Suppressor macrophage treated with lipopolysaccharide for 4 hours (primary cell): ENCODE measurements at regions not wholly inside any gene's neighbourhood (a gene's known extent, or its start where the extent isn't known, plus 50 kb on each side); places are given as distances from the start of the nearest gene placed in this dataset.

Experiments used
- DNase-seq: peaks from one replicate; pipeline ENCODE4 v3.0.0-alpha.2; 2020

GRCh38 chr12:78703820-78704525 is 160.6 kb upstream of the SYT1 start:
- no peak for DNase-seq

GRCh38 chr12:78711954-78712353 is 152.6 kb upstream of the SYT1 start:
- no peak for DNase-seq

- DNase-seq: no peak
Measured at GRCh38 chr12:78712834-78713481, 151.6 kb upstream of the SYT1 start.

- DNase-seq: no peak
Measured at GRCh38 chr12:78719721-78720120, 144.9 kb upstream of the SYT1 start.

GRCh38 chr12:78721906-78722305 is 142.7 kb upstream of the SYT1 start:
- no peak for DNase-seq

- no peak for DNase-seq
Measured at GRCh38 chr12:78725033-78725432, 139.5 kb upstream of the SYT1 start.

GRCh38 chr12:78725951-78726580 is 138.5 kb upstream of the SYT1 start:
- DNase-seq: no peak

- no peak for DNase-seq
Measured at GRCh38 chr12:78726854-78727253, 137.7 kb upstream of the SYT1 start.

- DNase-seq: no peak
Measured at GRCh38 chr12:78732481-78732880, 132.1 kb upstream of the SYT1 start.

GRCh38 chr12:78739653-78740052 is 124.9 kb upstream of the SYT1 start:
- DNase-seq: no peak

- no peak for DNase-seq
Measured at GRCh38 chr12:78746001-78746400, 118.6 kb upstream of the SYT1 start.

- no peak for DNase-seq
Measured at GRCh38 chr12:78753058-78753457, 111.5 kb upstream of the SYT1 start.

GRCh38 chr12:78756936-78757335 is 107.6 kb upstream of the SYT1 start:
- no peak for DNase-seq

GRCh38 chr12:78759367-78759766 is 105.2 kb upstream of the SYT1 start:
- DNase-seq: no peak

GRCh38 chr12:78760906-78761305 is 103.7 kb upstream of the SYT1 start:
- no peak for DNase-seq

- no peak for DNase-seq
Measured at GRCh38 chr12:78764913-78765312, 99.7 kb upstream of the SYT1 start.

- DNase-seq: no peak
Measured at GRCh38 chr12:78767264-78767981, 97.2 kb upstream of the SYT1 start.

- no peak for DNase-seq
Measured at GRCh38 chr12:78778339-78778738, 86.2 kb upstream of the SYT1 start.

- no peak for DNase-seq
Measured at GRCh38 chr12:78787576-78787975, 77.0 kb upstream of the SYT1 start.

GRCh38 chr12:78790148-78790547 is 74.4 kb upstream of the SYT1 start:
- DNase-seq: no peak

GRCh38 chr12:78792052-78792698 is 72.4 kb upstream of the SYT1 start:
- no peak for DNase-seq

- no peak for DNase-seq
Measured at GRCh38 chr12:78793491-78793890, 71.1 kb upstream of the SYT1 start.

- no peak for DNase-seq
Measured at GRCh38 chr12:78793982-78794381, 70.6 kb upstream of the SYT1 start.
